Panc1 (cell line): ENCODE measurements at regions not wholly inside any gene's neighbourhood (a gene's known extent, or its start where the extent isn't known, plus 50 kb on each side); places are given as distances from the start of the nearest gene placed in this dataset.
"Not testable (repeated sequence)": the region's sequence is repeated elsewhere in the genome, so short reads cannot be mapped to it uniquely, and the experiment has no call there.

Experiments
- ATAC-seq: fragments of 200-7000 bp; cut with Tn5 transposase; 2 replicates; pipeline ENCODE4 v1.9.1; 2020; ENCODE audit warnings: mild to moderate bottlenecking, moderate library complexity
- BruUV-seq: library from RNA; stranded (reverse); fragments of 400-500 nt; replicated peaks from 2 replicates; lab custom pipeline; 2021; lab: Mats Ljungman, UMichigan
- CTCF ChIA-PET: fragments of 300-600 bp; sonication (Branson Sonifier 250); formaldehyde crosslinking; loops from one replicate; lab custom pipeline; 2022; ENCODE audit warnings: antibody characterized with exemption; lab: Charles Lee
- POLR2A ChIA-PET: fragments of 300-600 bp; sonication (Branson Sonifier 250); formaldehyde crosslinking; loops from one replicate; lab custom pipeline; 2022; ENCODE audit warnings: antibody characterized with exemption; lab: Charles Lee
- DNase-seq: peaks from one replicate; pipeline ENCODE4 v3.0.0-alpha.2; 2010; ENCODE audit warnings: low read depth, low spot score
- H3K27ac ChIP-seq: 2 replicates; pipeline ENCODE4 v1.5.1; 2011; ENCODE audit warnings: mild to moderate bottlenecking, low read length, inconsistent platforms
- H3K27me3 ChIP-seq: fragments of 200-500 bp; sonication (Bioruptor generic); 2 replicates; pipeline ENCODE4 v1.6.0; 2014; ENCODE audit warnings: low read length, inconsistent platforms; ENCODE audit not compliant: control insufficient read depth, insufficient read depth
- H3K36me3 ChIP-seq: fragments of 200-500 bp; sonication (Bioruptor generic); 2 replicates; pipeline ENCODE4 v1.5.1; 2014; ENCODE audit warnings: inconsistent platforms, mild to moderate bottlenecking, low read length, moderate library complexity; ENCODE audit not compliant: control insufficient read depth, insufficient read depth
- H3K4me1 ChIP-seq: 2 replicates; pipeline ENCODE4 v1.5.1; 2011; ENCODE audit warnings: inconsistent platforms, mild to moderate bottlenecking, low read length, moderate library complexity; ENCODE audit not compliant: control insufficient read depth, insufficient read depth
- H3K4me3 ChIP-seq, 2 experiments: 2 replicates each; pipeline ENCODE4 v1.5.1; 2011 to 2012; ENCODE audit warnings: low read depth in 2 of 2, low read length in 2 of 2, mild to moderate bottlenecking in 2 of 2, inconsistent platforms in 1 of 2, moderate library complexity in 1 of 2
- H3K9me3 ChIP-seq: fragments of 200-500 bp; sonication (Bioruptor generic); 2 replicates; pipeline ENCODE4 v1.5.1; 2014; ENCODE audit warnings: low read depth, mild to moderate bottlenecking, inconsistent platforms, low read length, moderate library complexity; ENCODE audit not compliant: control insufficient read depth, insufficient read depth
- POLR2AphosphoS5 ChIP-seq: IDR thresholded peaks from 2 replicates; pipeline ENCODE4 v1.6.1; 2012; ENCODE audit warnings: mild to moderate bottlenecking, low read depth, low read length, moderate library complexity
- REST ChIP-seq, 2 experiments: IDR thresholded peaks; 2 replicates each; pipeline ENCODE4 v1.6.1; 2011 to 2012; ENCODE audit warnings: low read depth in 2 of 2, control low read depth in 1 of 2, low read length in 1 of 2, mild to moderate bottlenecking in 1 of 2, moderate library complexity in 1 of 2; ENCODE audit not compliant: insufficient read depth in 1 of 2
- SIN3A ChIP-seq: IDR thresholded peaks from 2 replicates; pipeline ENCODE4 v1.6.1; 2012; ENCODE audit warnings: low read depth, mild to moderate bottlenecking, low read length, moderate library complexity, borderline replicate concordance; ENCODE audit not compliant: insufficient read depth
- TCF7L2 ChIP-seq: IDR thresholded peaks from 2 replicates; pipeline ENCODE4 v1.6.1; 2011; ENCODE audit warnings: mild to moderate bottlenecking, low read depth, low read length, inconsistent platforms
- in situ Hi-C: cut with HindIII; loops from 2 replicates; pipeline ENCODE4 v1.10.0; 2016; ENCODE audit warnings: low sequenced_read_pairs, low pct_unique_long_range_greater_than_20kb
- intact Hi-C: fragments of 100-400 bp; cut with micrococcal nuclease; formaldehyde crosslinking; loops from one replicate; pipeline ENCODE4 v1.10.0; 2022; ENCODE audit not compliant: unreplicated experiment
- TF ChIP-seq, protein P1 (sequence below): fragments of 450-650 bp; IDR thresholded peaks from 2 replicates; pipeline ENCODE4 v1.5.1; 2017; ENCODE audit warnings: mild to moderate bottlenecking

DNA sequence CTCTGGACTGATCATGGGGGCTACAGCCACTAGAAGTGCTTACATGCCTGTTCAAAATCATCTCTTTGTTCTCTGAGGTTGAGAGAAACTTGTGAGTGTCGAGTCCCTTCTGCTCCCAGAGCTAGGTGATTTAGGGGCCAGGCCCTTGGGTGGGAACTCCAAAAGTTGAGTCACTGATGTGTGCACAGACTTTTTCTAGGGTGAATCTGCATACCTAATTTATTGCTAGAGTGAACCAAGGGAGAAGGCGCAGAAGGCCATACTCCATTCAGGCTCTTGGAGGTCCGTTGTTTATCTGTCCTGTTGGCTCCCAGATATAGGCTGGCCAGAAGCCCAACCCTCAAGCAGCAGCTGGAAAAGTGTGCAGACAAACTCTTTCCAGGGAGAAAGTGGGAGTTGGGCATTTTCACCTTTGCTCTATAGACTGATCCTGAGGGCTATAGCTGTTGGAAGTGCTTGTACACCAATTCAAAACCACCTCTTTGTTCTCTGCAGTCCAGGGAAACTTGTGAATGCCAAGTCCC lies 80.8 kb upstream of the ARX start:
- H3K27ac ChIP-seq = no peak overlapping the region
- BruUV-seq = no TSS peak
- intact Hi-C loops = no loop called here
- TF ChIP-seq REST (IDR thresholded peaks at IDR 0.05; ENCODE audit: insufficient read depth in 1 of 2, low read depth in 2 of 2, low read length in 1 of 2) (no peak), POLR2AphosphoS5 (no peak), TCF7L2 (no peak), SIN3A (no peak)
- TF ChIP-seq, protein P1, sequence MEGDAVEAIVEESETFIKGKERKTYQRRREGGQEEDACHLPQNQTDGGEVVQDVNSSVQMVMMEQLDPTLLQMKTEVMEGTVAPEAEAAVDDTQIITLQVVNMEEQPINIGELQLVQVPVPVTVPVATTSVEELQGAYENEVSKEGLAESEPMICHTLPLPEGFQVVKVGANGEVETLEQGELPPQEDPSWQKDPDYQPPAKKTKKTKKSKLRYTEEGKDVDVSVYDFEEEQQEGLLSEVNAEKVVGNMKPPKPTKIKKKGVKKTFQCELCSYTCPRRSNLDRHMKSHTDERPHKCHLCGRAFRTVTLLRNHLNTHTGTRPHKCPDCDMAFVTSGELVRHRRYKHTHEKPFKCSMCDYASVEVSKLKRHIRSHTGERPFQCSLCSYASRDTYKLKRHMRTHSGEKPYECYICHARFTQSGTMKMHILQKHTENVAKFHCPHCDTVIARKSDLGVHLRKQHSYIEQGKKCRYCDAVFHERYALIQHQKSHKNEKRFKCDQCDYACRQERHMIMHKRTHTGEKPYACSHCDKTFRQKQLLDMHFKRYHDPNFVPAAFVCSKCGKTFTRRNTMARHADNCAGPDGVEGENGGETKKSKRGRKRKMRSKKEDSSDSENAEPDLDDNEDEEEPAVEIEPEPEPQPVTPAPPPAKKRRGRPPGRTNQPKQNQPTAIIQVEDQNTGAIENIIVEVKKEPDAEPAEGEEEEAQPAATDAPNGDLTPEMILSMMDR = no peak
- no peaks in the 10 kb centered on the region for H3K36me3 ChIP-seq
- ChIA-PET POLR2A (no interaction called here), CTCF (no interaction called here)
- in situ Hi-C loops = no loop called here
- DNase-seq = no peak
- H3K4me3 ChIP-seq = no peak overlapping the region
- no peak for ATAC-seq
- H3K4me1 ChIP-seq = no peaks in the 10 kb centered on the region
- no peaks in the 10 kb centered on the region for H3K9me3 ChIP-seq
- no peaks in the 10 kb centered on the region for H3K27me3 ChIP-seq

- BruUV-seq, in situ Hi-C loops, CTCF ChIA-PET, H3K4me1 ChIP-seq, POLR2A ChIA-PET, intact Hi-C loops, H3K9me3 ChIP-seq, H3K4me3 ChIP-seq, ATAC-seq, H3K27me3 ChIP-seq, H3K36me3 ChIP-seq, H3K27ac ChIP-seq, DNase-seq: not testable (repeated sequence)
Measured at GRCh38 chrX:25091152-25091551, 75.4 kb upstream of the ARX start.

GRCh38 chrX:25084446-25084845 lies 68.7 kb upstream of the ARX start:
- no peak overlapping the region for H3K27ac ChIP-seq
- no peaks in the 10 kb centered on the region for H3K4me1 ChIP-seq
- no peak overlapping the region for H3K4me3 ChIP-seq
- H3K36me3 ChIP-seq = no peaks in the 10 kb centered on the region
- TF ChIP-seq REST (IDR thresholded peaks at IDR 0.05; ENCODE audit: insufficient read depth in 1 of 2, low read depth in 2 of 2, low read length in 1 of 2) = no peak
- TF ChIP-seq TCF7L2 = no peak
- TF ChIP-seq SIN3A = no peak
- TF ChIP-seq POLR2AphosphoS5 = no peak
- TF ChIP-seq, protein P1 = no peak
- H3K9me3 ChIP-seq = no peaks in the 10 kb centered on the region
- in situ Hi-C loops = no loop called here
- no TSS peak for BruUV-seq
- DNase-seq = no peak
- ChIA-PET POLR2A (no interaction called here), CTCF (no interaction called here)
- intact Hi-C loops = no loop called here
- H3K27me3 ChIP-seq = no peaks in the 10 kb centered on the region
- ATAC-seq = no peak
